IMR-90 (cell line): ENCODE measurements at regions not wholly inside any gene's neighbourhood (a gene's known extent, or its start where the extent isn't known, plus 50 kb on each side); places are given as distances from the start of the nearest gene placed in this dataset.

Experiments used
- ATAC-seq: fragments of 200-7000 bp; cut with Tn5 transposase; 2 replicates; pipeline ENCODE4 v1.9.1; 2020; ENCODE audit warnings: low read depth, mild to moderate bottlenecking, moderate library complexity
- BruUV-seq: library from RNA; stranded (reverse); fragments of 400-500 nt; replicated peaks from 2 replicates; lab custom pipeline; 2021; lab: Mats Ljungman, UMichigan
- CTCF ChIA-PET: fragments of 300-600 bp; formaldehyde crosslinking; extraction: SDS; loops from one replicate; lab custom pipeline; 2021; ENCODE audit warnings: antibody characterized with exemption; lab: Yijun Ruan, JAX
- POLR2A ChIA-PET: fragments of 300-600 bp; sonication (Branson Sonifier 250); formaldehyde crosslinking; loops from one replicate; lab custom pipeline; 2022; ENCODE audit warnings: antibody characterized with exemption; ENCODE audit not compliant: unreplicated experiment; lab: Charles Lee
- DNase-seq: peaks from one replicate; pipeline ENCODE4 v3.0.0; 2013
- H2AFZ ChIP-seq: replicated peaks from 2 replicates; pipeline ENCODE3; 2013; ENCODE audit warnings: low read length, mild to moderate bottlenecking; ENCODE audit not compliant: poor library complexity
- H2AK5ac ChIP-seq: 2 replicates; pipeline ENCODE4 v1.6.1; 2013; ENCODE audit warnings: low read depth, low read length, inconsistent platforms
- H2AK9ac ChIP-seq: replicated peaks from 2 replicates; pipeline ENCODE3; 2013; ENCODE audit warnings: mild to moderate bottlenecking, low read depth, low read length, moderate library complexity; ENCODE audit not compliant: poor library complexity
- H2BK120ac ChIP-seq: 2 replicates; pipeline ENCODE4 v1.6.1; 2013; ENCODE audit warnings: low read depth, low read length, inconsistent platforms
- H2BK15ac ChIP-seq: 3 replicates; pipeline ENCODE4 v1.6.1; 2013; ENCODE audit warnings: low read depth, low read length, inconsistent platforms
- H2BK20ac ChIP-seq: 2 replicates; pipeline ENCODE4 v1.6.1; 2013; ENCODE audit warnings: low read depth, mild to moderate bottlenecking, inconsistent platforms, low read length, moderate library complexity
- H2BK5ac ChIP-seq: 2 replicates; pipeline ENCODE4 v1.6.1; 2013; ENCODE audit warnings: mild to moderate bottlenecking, low read depth, low read length, inconsistent platforms; ENCODE audit not compliant: poor library complexity, severe bottlenecking
- H3K14ac ChIP-seq: replicated peaks from 2 replicates; pipeline ENCODE4 v1.6.1; 2013; ENCODE audit warnings: low read depth, low read length, inconsistent platforms
- H3K18ac ChIP-seq: 2 replicates; pipeline ENCODE4 v1.6.1; 2013; ENCODE audit warnings: low read depth, low read length, control low read depth
- H3K23ac ChIP-seq: 2 replicates; pipeline ENCODE4 v1.6.1; 2013; ENCODE audit warnings: low read depth, low read length, inconsistent platforms
- H3K27ac ChIP-seq: 2 replicates; pipeline ENCODE4 v1.5.1; 2013; ENCODE audit warnings: mild to moderate bottlenecking, control low read depth, low read length; ENCODE audit not compliant: insufficient read depth
- H3K27me3 ChIP-seq: 2 replicates; pipeline ENCODE4 v1.6.1; 2013; ENCODE audit warnings: low read length; ENCODE audit not compliant: control insufficient read depth, insufficient read depth
- H3K36me3 ChIP-seq: 2 replicates; pipeline ENCODE4 v1.6.1; 2013; ENCODE audit warnings: low read length, mixed read lengths; ENCODE audit not compliant: control insufficient read depth, insufficient read depth
- H3K4ac ChIP-seq: 2 replicates; pipeline ENCODE4 v1.6.1; 2013; ENCODE audit warnings: low read depth, low read length, inconsistent platforms
- H3K4me1 ChIP-seq: 2 replicates; pipeline ENCODE4 v1.6.1; 2013; ENCODE audit warnings: low read length, mixed read lengths; ENCODE audit not compliant: control insufficient read depth, insufficient read depth
- H3K4me2 ChIP-seq: 2 replicates; pipeline ENCODE4 v1.6.1; 2013; ENCODE audit warnings: low read depth, mild to moderate bottlenecking, control low read depth, low read length, moderate library complexity
- H3K4me3 ChIP-seq: 2 replicates; pipeline ENCODE4 v1.5.1; 2013; ENCODE audit warnings: low read depth, mild to moderate bottlenecking, control low read depth, low read length, moderate library complexity; ENCODE audit not compliant: insufficient read depth
- H3K56ac ChIP-seq: 2 replicates; pipeline ENCODE4 v1.6.1; 2013; ENCODE audit warnings: low read length, inconsistent platforms; ENCODE audit not compliant: insufficient read depth; ENCODE audit errors: extremely low read depth
- H3K79me1 ChIP-seq, 2 experiments: 2 replicates each; pipeline ENCODE4 v1.6.1; 2013; ENCODE audit warnings: low read length in 2 of 2, inconsistent platforms in 1 of 2, low read depth in 1 of 2
- H3K9ac ChIP-seq: 2 replicates; pipeline ENCODE4 v1.6.1; 2013; ENCODE audit warnings: low read depth, low read length, control low read depth
- H3K9me1 ChIP-seq: 2 replicates; pipeline ENCODE4 v1.6.1; 2013; ENCODE audit warnings: low read length, inconsistent platforms; ENCODE audit not compliant: insufficient read depth
- H3K9me3 ChIP-seq: 2 replicates; pipeline ENCODE4 v1.6.1; 2013; ENCODE audit warnings: low read length; ENCODE audit not compliant: control insufficient read depth, insufficient read depth
- H4K20me1 ChIP-seq: 2 replicates; pipeline ENCODE4 v1.6.1; 2013; ENCODE audit warnings: low read length, inconsistent platforms; ENCODE audit not compliant: insufficient read depth
- H4K5ac ChIP-seq: 2 replicates; pipeline ENCODE4 v1.6.1; 2013; ENCODE audit warnings: mild to moderate bottlenecking, low read depth, low read length, control low read depth
- H4K8ac ChIP-seq, 2 experiments: 2 replicates each; pipeline ENCODE4 v1.6.1; 2013; ENCODE audit warnings: low read depth in 2 of 2, low read length in 2 of 2, control low read depth in 1 of 2, inconsistent platforms in 1 of 2
- H4K91ac ChIP-seq: 2 replicates; pipeline ENCODE4 v1.6.1; 2013; ENCODE audit warnings: low read depth, low read length, inconsistent platforms; ENCODE audit not compliant: insufficient read depth
- BHLHE40 ChIP-seq: fragments of 150-350 bp; IDR thresholded peaks from 2 replicates; pipeline ENCODE4 v1.6.1; 2016; ENCODE audit warnings: mild to moderate bottlenecking, low read depth, low read length
- CEBPB ChIP-seq: IDR thresholded peaks from 2 replicates; pipeline ENCODE4 v1.6.1; 2012; ENCODE audit warnings: low read depth, low read length, improper control_type of control experiment
- RFX5 ChIP-seq: IDR thresholded peaks from 2 replicates; pipeline ENCODE4 v1.8.0; 2012; ENCODE audit warnings: low read depth, mild to moderate bottlenecking, low read length, moderate library complexity
- WGBS, 2 experiments: methylation state at CpG; one replicate each; pipeline versions ENCODE4 v1.1.5 to v1.1.7; 2013; ENCODE audit warnings: missing lambda C conversion rate in 2 of 2; ENCODE audit not compliant: insufficient read length in 1 of 2; ENCODE audit errors: extremely low coverage in 2 of 2; 5-methylcytosine and 5-hydroxymethylcytosine counted together
- dilution Hi-C: fragments of 300-500 bp; cut with HindIII; formaldehyde crosslinking; loops from one replicate; pipeline ENCODE4 v1.14.3; 2018; ENCODE audit warnings: low sequenced_read_pairs; ENCODE audit not compliant: unreplicated experiment
- in situ Hi-C: fragments of 300-500 bp; cut with MboI; formaldehyde crosslinking; loops from 3 replicates; pipeline ENCODE4 v1.14.3; 2019; ENCODE audit warnings: low sequenced_read_pairs, inconsistent platforms, mixed read lengths
- intact Hi-C: fragments of 100-400 bp; cut with micrococcal nuclease; formaldehyde crosslinking; loops from 2 replicates; pipeline ENCODE4 v1.10.0; 2022
- TF ChIP-seq, protein P1 (sequence below): fragments of 150-350 bp; IDR thresholded peaks from 2 replicates; pipeline ENCODE4 v1.6.1; 2016; ENCODE audit warnings: low read depth, mild to moderate bottlenecking, low read length, moderate library complexity, borderline replicate concordance

DNA sequence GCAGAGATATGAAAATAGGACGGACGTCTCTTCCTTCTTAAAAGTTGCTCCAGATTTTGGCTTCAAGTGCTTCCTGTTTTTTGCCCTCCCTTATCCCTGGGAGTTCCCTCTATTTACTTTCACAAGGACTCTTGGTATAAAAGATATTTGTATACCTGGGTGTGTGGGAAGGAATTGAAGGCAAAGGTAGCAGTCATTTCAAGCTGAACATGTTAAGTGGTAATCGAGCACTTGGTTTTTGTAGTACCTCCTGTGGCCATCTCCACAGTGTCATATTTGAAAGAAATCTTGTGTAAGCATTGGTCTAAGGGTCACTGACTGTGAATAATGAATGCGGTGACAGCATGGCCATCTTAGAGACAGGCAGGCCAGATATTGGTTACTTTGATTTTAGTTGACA lies 593.6 kb downstream of the MTRR start:
- Histone ChIP-seq H4K5ac (no peak overlapping the region), H3K14ac (no peak overlapping the region), H3K4ac (no peak overlapping the region), H3K56ac (no peak overlapping the region), H4K20me1 (no peaks in the 10 kb centered on the region), H2AK9ac (no peak overlapping the region), H2AK5ac (no peak overlapping the region), H4K8ac (no peak overlapping the region), H3K4me2 (no peak overlapping the region), H3K36me3 (peaks cover 7% of the 10 kb centered on the region), H3K4me1 (no peaks in the 10 kb centered on the region), H3K27me3 (no peaks in the 10 kb centered on the region), H2BK120ac (no peak overlapping the region), H2BK20ac (no peak overlapping the region), H3K9ac (no peak overlapping the region), H3K27ac (no peak overlapping the region), H3K79me1 (peaks cover 5 to 11% of the 10 kb centered on the region in 2 experiments; a peak in 3 of 4 replicates), H3K4me3 (no peak overlapping the region), H3K18ac (no peak overlapping the region), H3K9me3 (no peaks in the 10 kb centered on the region), H3K9me1 (no peaks in the 10 kb centered on the region), H2AFZ (no peak overlapping the region), H4K91ac (no peak overlapping the region), H2BK15ac (no peak overlapping the region), H2BK5ac (no peak overlapping the region), H3K23ac (no peak overlapping the region)
- BruUV-seq = no TSS peak
- intact Hi-C loops = loop anchor here (1.0 kb wide), 1 partner anchor 45 kb away; no protein-coding TSS in a partner anchor
- DNase-seq (no peak), ATAC-seq (no peak)
- dilution Hi-C loops = no loop called here
- 80% methylated on average over 1 of the region's 4 CpGs; no CpG with 5 or more reads in 1 of the 2 experiments for WGBS, 2 experiments
- in situ Hi-C loops = no loop called here
- ChIA-PET POLR2A (no interaction called here), CTCF (no interaction called here)
- TF ChIP-seq, protein P1, sequence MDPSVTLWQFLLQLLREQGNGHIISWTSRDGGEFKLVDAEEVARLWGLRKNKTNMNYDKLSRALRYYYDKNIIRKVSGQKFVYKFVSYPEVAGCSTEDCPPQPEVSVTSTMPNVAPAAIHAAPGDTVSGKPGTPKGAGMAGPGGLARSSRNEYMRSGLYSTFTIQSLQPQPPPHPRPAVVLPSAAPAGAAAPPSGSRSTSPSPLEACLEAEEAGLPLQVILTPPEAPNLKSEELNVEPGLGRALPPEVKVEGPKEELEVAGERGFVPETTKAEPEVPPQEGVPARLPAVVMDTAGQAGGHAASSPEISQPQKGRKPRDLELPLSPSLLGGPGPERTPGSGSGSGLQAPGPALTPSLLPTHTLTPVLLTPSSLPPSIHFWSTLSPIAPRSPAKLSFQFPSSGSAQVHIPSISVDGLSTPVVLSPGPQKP = no peak
- no peak for TF ChIP-seq BHLHE40
- no peak for TF ChIP-seq CEBPB
- no peak for TF ChIP-seq RFX5
